Hepatic stellate cell (primary cell): ENCODE measurements at regions not wholly inside any gene's neighbourhood (a gene's known extent, or its start where the extent isn't known, plus 50 kb on each side); places are given as distances from the start of the nearest gene placed in this dataset.
A peak's percentile ranks its signal among the peaks of the same experiment; 100 is the strongest.
"Not testable (repeated sequence)": the region's sequence is repeated elsewhere in the genome, so short reads cannot be mapped to it uniquely, and the experiment has no call there.

Experiments
- DNase-seq: peaks from one replicate; pipeline ENCODE4 v3.0.0; 2011; ENCODE audit warnings: low spot score

DNA sequence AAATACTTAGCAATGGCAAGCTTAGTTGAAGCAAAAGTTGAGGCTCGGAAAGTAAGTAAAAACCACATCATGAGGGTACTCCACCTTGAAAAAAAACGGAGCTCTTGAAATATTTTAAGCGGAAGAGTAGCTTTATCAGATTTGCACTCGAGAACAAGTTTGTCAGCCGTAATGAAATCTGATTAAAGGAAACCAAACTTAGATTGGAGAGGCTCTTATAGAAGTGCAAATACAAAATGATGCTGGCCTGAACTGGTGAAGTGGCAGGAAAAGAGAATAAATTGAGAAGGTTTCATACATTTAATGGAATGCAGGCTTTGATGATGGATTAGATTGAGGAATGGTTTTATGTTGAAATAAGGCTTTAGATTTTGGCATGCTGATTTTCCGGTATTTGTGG, 484.2 kb downstream of the PID1 start:
- DNase-seq: no peak

GRCh38 chr2:228782281-228782680, 488.8 kb downstream of the PID1 start:
- DNase-seq: no peak

GRCh38 chr2:228777855-228778355, 493.2 kb downstream of the PID1 start:
- DNase-seq: no peak

- no peak for DNase-seq
Measured at GRCh38 chr2:228774548-228774947, 496.5 kb downstream of the PID1 start.

- no peak for DNase-seq
Measured at GRCh38 chr2:228771774-228772173, 499.3 kb downstream of the PID1 start.

- DNase-seq: no peak
Measured at GRCh38 chr2:228771315-228771714, 499.8 kb downstream of the PID1 start.

DNA sequence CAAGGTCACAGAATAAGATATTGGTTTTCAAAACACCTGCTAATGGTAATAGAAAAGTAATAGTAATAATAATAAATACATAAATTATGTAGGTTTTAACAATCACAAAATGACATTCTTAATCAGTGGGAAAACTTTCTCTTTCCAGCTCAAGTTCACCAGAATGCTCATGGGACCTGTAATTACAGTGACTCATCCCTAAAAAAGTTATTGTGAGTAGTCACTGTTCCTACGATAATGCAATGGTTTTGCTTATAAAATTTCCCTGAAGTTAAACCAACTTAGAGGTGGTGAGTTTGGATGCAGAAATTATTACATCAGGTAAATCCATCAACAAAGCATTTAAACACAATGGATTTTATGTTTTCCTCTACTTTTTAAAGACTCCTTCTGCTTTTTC, 502.3 kb downstream of the PID1 start:
- peak; percentile 47 for DNase-seq

DNA sequence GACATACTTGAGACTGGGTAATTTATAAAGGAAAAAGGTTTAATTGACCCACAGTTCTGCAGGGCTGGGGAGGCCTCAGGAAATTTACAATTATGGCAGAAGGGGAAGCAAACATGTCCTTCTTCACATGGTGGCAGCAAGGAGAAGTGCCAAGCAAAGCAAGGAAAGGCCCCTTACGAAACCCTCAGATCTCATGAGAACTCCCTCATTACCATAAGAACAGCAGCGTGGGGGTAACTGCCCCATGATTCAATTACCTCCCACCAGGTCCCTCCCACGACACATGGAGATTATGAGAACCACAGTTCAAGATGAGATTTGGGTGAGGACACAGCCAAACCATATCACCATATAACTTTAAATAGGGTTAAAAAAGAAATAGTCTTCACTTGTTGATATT, 502.9 kb downstream of the PID1 start:
- DNase-seq: not testable (repeated sequence)

GRCh38 chr2:228767196-228767595, 503.9 kb downstream of the PID1 start:
- DNase-seq: peak; percentile 14

DNA sequence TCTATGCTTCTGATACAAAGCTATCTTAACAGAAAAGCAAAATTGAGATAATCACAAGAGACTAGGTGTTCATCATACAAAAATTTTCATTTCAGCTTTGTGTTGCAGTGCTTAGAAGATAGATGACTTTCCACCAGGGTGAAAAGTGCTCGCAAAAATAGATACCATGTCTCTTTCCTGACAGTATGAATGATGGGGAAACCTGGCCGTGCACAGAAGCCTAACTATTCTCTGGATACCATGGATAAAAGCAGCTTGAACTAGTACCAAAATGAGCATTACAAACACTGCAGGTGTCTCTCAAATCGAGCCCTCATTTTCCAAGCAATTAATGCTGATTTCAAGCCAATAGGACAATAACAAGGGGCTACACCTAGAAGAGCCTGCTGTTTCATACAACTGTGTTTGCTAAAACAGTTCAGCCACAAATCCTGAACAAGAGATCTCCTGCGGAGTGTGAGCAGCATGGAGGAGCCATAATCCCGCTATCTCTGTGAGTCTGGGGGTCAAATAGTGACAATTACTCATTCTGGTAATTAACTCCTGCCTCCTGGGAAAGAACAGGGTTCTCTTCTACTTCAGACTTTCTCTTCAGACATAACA, 507.6 kb downstream of the PID1 start:
- no peak for DNase-seq

GRCh38 chr2:228762565-228762964, 508.5 kb downstream of the PID1 start:
- no peak for DNase-seq

GRCh38 chr2:228755661-228756060, 515.4 kb downstream of the PID1 start:
- not testable (repeated sequence) for DNase-seq

- DNase-seq: no peak
Measured at GRCh38 chr2:228747483-228747882, 523.6 kb downstream of the PID1 start.

- DNase-seq: no peak
Measured at GRCh38 chr2:228738671-228739380, 532.3 kb downstream of the PID1 start.

DNA sequence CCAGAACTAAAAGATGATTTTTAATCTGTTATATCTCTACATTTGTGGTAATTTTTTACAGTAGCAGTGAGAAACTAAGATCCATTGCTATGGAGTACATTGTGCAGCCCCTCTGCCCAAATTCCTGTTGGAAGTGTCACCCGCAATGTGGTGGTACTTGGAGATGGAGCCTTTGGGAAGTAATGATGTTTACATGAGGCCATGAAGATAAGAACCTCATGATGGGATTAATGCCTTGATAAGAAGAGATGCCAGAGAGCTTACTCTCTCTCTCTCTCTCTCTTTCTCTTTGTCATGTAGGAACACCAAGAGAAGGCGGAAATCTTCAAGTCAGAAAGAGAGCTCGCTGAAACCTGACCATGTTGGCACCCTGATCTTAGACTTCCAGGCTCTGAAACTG, 535.4 kb downstream of the PID1 start:
- no peak for DNase-seq

DNA sequence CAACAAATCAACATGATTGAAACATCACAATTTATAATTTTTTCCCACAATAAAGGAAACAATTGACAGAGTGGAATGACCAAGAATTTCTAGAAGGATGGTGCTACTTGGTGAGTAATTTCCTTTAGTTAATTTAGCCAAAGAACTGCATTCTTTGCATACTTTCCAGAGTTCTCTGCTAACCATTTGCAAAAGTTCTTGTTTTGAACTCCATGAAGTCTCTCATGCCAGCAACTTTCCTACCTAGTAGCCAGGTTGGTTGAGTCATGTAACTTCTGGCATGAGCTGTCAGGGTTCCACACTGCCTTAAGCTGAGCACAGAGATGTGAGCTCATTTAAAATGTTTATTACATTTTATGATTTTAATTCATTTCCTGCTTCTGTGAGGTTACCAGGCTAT, 539.6 kb downstream of the PID1 start:
- peak; percentile 17 for DNase-seq

DNA sequence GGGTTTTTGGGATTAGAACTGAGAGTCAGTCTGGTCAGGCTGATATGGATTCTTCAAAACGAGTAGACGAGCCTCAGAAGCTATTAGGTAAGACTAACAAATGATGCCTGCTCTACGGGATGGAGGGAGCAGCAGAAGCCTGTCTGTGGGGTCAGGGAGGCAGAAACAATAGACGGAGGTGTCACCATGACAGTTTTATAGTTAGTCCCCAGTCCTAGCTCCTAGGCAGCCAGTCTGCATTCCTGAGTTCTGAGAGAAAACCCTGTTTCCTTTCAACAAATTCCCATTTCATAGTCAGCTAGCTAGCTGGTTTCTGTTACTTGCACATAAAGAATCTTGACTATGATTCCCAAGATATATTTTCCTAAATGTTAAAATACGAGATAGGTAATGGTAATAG, 542.1 kb downstream of the PID1 start:
- DNase-seq: no peak

GRCh38 chr2:228725031-228725430, 543.5 kb upstream of the SPHKAP start:
- no peak for DNase-seq

GRCh38 chr2:228723599-228723998, 542.1 kb upstream of the SPHKAP start:
- no peak for DNase-seq

DNA sequence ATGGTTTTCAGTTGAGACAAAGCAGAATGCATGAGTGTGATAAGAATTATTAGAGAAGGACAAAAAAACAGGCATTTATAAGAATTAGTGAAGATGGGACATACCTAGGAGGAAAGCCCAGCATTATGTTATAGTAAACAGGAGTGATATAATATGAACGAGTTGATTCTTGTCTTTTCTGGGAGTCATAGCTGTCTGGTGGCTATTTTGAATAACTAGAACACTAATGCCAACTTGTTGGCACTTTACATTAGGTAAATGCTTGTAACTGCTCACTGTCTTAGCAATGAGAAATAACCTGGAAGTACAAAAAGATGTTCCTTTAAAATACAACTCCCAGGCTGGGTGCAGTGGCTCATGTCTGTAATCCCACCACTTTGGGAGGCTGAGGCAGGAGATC, 540.8 kb upstream of the SPHKAP start:
- no peak for DNase-seq

DNA sequence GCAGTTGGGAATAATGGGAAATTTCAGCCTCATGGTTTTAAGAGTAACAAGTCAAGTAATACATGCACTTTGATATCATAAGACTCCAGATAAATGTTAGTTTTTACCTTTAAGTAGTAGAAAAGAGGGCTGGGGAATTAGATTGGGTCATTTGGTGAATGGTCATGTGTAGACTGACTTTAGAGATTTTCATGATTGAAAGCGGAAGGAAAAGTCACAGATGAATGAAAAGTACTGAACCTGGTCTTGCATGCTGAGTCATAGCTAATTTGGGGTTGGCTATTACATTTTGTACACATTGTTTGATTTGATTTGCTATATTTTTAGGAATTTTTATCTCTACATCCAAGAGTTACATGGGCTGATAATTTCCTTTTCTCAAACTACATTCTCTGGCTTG, 539.4 kb upstream of the SPHKAP start:
- DNase-seq: no peak

- no peak for DNase-seq
Measured at GRCh38 chr2:228709788-228710371, 528.4 kb upstream of the SPHKAP start.

GRCh38 chr2:228707846-228708245, 526.4 kb upstream of the SPHKAP start:
- no peak for DNase-seq
